Cerebellar cortex (tissue), 1 donor: ENCODE measurements at regions not wholly inside any gene's neighbourhood (a gene's known extent, or its start where the extent isn't known, plus 50 kb on each side); places are given as distances from the start of the nearest gene placed in this dataset.

Experiments
- DNase-seq: peaks from one replicate; pipeline ENCODE4 v3.0.0-alpha.2; 2015; ENCODE audit warnings: low spot score

GRCh38 chr5:111004291-111004690, 67.2 kb upstream of the TSLP start:
- no peak for DNase-seq

DNA sequence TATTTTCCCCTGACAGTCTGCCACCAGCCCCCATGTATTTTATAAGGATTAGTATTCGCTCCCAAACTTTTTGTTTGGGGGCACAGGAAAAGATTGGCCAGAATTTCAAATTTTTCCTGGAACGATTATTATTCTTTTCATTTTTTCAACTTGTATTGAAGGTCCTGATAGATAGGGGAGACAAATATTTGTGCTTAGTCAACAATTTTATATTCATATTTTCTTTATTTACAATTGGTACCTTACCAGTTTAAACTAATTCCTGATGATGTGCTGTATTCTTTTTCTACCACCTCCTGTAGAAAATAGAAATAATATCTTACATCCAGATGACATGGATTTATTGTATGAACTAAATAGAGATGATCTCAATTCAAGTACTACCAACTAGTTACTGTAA, 60.7 kb upstream of the TSLP start:
- no peak for DNase-seq

GRCh38 chr5:111013011-111013410, 58.5 kb upstream of the TSLP start:
- DNase-seq, result no peak

DNA sequence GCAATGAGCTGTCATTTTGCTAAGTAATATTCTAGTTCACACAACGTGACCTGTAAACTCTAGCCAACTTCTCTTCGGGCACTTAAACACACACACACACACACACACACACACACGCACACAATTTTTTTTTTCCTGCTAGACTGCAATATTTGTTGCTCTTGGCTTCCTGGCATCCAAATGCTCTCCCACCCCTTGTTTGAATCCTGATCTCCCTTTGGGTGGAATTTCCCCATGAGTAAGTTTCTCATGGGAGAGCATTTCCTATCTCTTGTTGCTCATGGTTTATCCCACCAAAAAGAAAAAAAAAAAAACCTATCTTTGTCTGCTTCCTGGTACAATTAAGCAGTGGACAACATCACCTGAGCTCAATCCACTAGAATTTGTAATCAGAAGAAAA, 54.7 kb upstream of the TSLP start:
- no peak for DNase-seq

DNA sequence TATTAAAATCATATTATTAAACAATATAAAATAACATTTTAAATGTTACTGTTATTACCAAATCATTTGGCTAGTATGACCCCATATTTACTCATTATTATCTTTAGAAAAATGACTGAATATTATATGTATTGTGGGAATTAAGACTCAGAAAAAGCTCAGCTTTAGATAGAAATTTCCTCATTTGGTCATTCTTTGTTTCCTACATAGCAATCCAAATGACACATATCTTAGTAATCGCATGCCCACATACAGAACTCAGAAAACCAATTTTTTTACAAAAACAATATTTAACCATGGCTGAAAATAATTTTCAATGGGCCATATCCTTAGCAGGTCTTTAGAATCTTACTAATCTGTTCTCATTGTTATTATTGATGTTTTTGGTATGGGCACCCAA, 53.8 kb upstream of the TSLP start:
- DNase-seq, result no peak
